Spleen (tissue), 7 donors: ENCODE measurements at regions not wholly inside any gene's neighbourhood (a gene's known extent, or its start where the extent isn't known, plus 50 kb on each side); places are given as distances from the start of the nearest gene placed in this dataset.

ENCODE experiments used
- POLR2A ChIP-seq, 3 donors: fragments of 450-650 bp; IDR thresholded peaks; one replicate each; pipeline ENCODE4 v1.5.1; 2017; ENCODE audit warnings: antibody characterized with exemption in 3 of 3, mild to moderate bottlenecking in 1 of 3
- TF ChIP-seq, protein P1 (sequence below), 11 experiments: fragments of 200-600 bp in 7 of 11; fragments of 450-650 bp in 4 of 11; sonication (generic) in 4 of 11; IDR thresholded peaks in 8 of 11; conservative IDR thresholded peaks in 3 of 11; 1 replicate in 7 of 11; 2 replicates in 4 of 11; pipeline versions ENCODE4 v1.4.0 to v1.8.0; 2016 to 2021; ENCODE audit warnings: antibody characterized with exemption in 11 of 11, inconsistent platforms in 4 of 11, mild to moderate bottlenecking in 1 of 11
- donor health status: DM: no; HTN: no; CAD: no; lungs with moderate emphysema.
- donor health status: DM: no; HTN: no; CAD: no.
- donor health status: DM: no; HTN: no; CAD: no.

DNA sequence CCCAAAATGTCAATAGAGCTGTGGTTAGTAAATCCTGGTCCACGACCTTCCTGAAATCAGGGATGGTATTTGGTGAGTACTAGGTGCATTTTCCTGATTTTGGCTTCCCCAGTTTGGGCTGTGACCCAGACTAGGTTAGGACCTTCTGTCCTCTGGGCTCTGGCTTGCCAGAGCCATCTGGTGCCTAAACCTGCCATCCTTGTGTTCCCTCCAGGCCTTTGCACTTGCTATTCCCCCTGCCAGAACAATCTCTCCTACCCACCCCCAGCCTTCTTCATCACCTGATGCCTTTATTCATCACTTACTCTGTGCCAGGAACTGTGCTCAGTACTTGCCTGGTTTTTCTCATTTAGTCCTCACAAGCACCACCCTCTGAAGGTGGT is 216.7 kb downstream of the RBM19 start:
- TF ChIP-seq, protein P1, sequence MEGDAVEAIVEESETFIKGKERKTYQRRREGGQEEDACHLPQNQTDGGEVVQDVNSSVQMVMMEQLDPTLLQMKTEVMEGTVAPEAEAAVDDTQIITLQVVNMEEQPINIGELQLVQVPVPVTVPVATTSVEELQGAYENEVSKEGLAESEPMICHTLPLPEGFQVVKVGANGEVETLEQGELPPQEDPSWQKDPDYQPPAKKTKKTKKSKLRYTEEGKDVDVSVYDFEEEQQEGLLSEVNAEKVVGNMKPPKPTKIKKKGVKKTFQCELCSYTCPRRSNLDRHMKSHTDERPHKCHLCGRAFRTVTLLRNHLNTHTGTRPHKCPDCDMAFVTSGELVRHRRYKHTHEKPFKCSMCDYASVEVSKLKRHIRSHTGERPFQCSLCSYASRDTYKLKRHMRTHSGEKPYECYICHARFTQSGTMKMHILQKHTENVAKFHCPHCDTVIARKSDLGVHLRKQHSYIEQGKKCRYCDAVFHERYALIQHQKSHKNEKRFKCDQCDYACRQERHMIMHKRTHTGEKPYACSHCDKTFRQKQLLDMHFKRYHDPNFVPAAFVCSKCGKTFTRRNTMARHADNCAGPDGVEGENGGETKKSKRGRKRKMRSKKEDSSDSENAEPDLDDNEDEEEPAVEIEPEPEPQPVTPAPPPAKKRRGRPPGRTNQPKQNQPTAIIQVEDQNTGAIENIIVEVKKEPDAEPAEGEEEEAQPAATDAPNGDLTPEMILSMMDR (IDR thresholded peaks at IDR 0.05 in 8 of 11, conservative IDR thresholded peaks at IDR 0.05 in 3 of 11) = no peak
- no peak for TF ChIP-seq POLR2A (IDR thresholded peaks at IDR 0.05)
